Suprapubic skin (tissue), 4 donors: ENCODE measurements at regions not wholly inside any gene's neighbourhood (a gene's known extent, or its start where the extent isn't known, plus 50 kb on each side); places are given as distances from the start of the nearest gene placed in this dataset.

Source experiments
- DNase-seq, 2 donors: peaks; one replicate each; pipeline ENCODE4 v3.0.0-alpha.2; 2019; ENCODE audit warnings: low spot score in 2 of 2
- H3K27ac ChIP-seq: fragments of 200-600 bp; sonication (generic); one replicate; pipeline ENCODE4 v1.5.1; 2019
- H3K27me3 ChIP-seq: fragments of 200-600 bp; sonication (generic); one replicate; pipeline ENCODE4 v1.5.1; 2019
- H3K36me3 ChIP-seq: fragments of 200-600 bp; sonication (generic); one replicate; pipeline ENCODE4 v1.5.1; 2019
- H3K4me1 ChIP-seq: fragments of 200-600 bp; sonication (generic); one replicate; pipeline ENCODE4 v1.5.1; 2019
- H3K4me3 ChIP-seq: fragments of 200-600 bp; sonication (generic); one replicate; pipeline ENCODE4 v1.5.1; 2019; ENCODE audit warnings: mild to moderate bottlenecking
- H3K9me3 ChIP-seq: fragments of 200-600 bp; sonication (generic); one replicate; pipeline ENCODE4 v1.5.1; 2019
- CTCF ChIP-seq, 2 donors: fragments of 200-600 bp in 1 of 2; fragments of 450-650 bp in 1 of 2; sonication (generic) in 1 of 2; IDR thresholded peaks; one replicate each; pipeline ENCODE4 v1.5.1; 2016 to 2019; ENCODE audit warnings: antibody characterized with exemption in 2 of 2, mild to moderate bottlenecking in 1 of 2, moderate library complexity in 1 of 2
- EP300 ChIP-seq: sonication (generic); formaldehyde crosslinking; IDR thresholded peaks from one replicate; pipeline ENCODE4 v1.6.1; 2017; ENCODE audit warnings: antibody characterized with exemption
- POLR2A ChIP-seq, 2 donors: fragments of 450-650 bp; IDR thresholded peaks; one replicate each; pipeline ENCODE4 v1.6.1; 2017; ENCODE audit warnings: antibody characterized with exemption in 2 of 2, mild to moderate bottlenecking in 2 of 2, moderate library complexity in 2 of 2
- POLR2AphosphoS5 ChIP-seq, 3 donors: sonication (generic); formaldehyde crosslinking; IDR thresholded peaks; one replicate each; pipeline ENCODE4 v1.6.1; 2017; ENCODE audit warnings: antibody characterized with exemption in 3 of 3
- WGBS: methylation state at CpG from one replicate; pipeline ENCODE4 v1.1.5; 2018; 5-methylcytosine and 5-hydroxymethylcytosine counted together

DNA sequence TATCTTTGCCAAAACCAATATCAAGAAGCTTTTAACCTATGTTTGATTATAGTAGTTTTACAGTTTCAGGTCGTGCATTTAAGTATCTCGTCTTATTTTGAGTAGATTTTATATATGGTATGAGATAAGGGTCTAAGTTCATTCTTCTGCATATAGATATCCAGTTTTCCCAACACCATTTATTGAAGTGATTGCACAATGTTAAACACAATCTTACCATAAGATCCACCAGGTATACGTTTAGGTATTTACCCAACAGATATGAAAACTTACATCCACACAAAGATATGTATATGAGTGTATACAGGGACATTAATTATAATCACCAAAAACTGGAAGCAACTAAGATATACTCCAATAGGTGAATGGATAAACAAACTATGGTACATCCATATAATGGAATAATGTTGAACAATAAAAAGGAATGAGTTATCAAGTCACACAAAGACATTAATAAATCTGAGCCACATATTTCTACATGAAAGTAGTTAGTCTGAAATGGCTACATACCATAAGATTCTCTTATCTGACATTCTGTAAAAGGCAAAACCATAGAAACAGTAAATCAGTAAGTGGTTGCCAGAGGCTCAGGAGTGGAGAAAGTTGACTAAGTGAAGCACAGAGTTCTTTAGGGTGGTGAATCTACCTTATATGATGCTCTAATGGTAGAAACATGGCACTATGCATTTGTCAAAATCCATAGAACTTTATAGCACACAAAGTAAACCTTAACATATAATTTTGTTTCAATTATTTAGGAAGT, 222.6 kb downstream of the NUAK1 start:
- H3K27me3 ChIP-seq, result no peaks in the 10 kb centered on the region
- H3K27ac ChIP-seq, result no peak overlapping the region
- no peaks in the 10 kb centered on the region for H3K36me3 ChIP-seq
- H3K4me1 ChIP-seq, result peaks cover 34% of the 10 kb centered on the region
- WGBS, result 83% methylated on average over 3 of the region's 3 CpGs
- TF ChIP-seq EP300 (no peak), CTCF (IDR thresholded peaks at IDR 0.05) (no peak), POLR2A (IDR thresholded peaks at IDR 0.05) (no peak), POLR2AphosphoS5 (IDR thresholded peaks at IDR 0.05) (no peak)
- H3K4me3 ChIP-seq, result no peak overlapping the region
- DNase-seq, result no peak
- no peaks in the 10 kb centered on the region for H3K9me3 ChIP-seq

GRCh38 chr12:105916760-105917039, 222.1 kb downstream of the NUAK1 start:
- no peak for TF ChIP-seq EP300
- no peak for TF ChIP-seq CTCF (IDR thresholded peaks at IDR 0.05)
- TF ChIP-seq POLR2A (IDR thresholded peaks at IDR 0.05), result no peak
- no peak for TF ChIP-seq POLR2AphosphoS5 (IDR thresholded peaks at IDR 0.05)
- DNase-seq, result no peak
- H3K27ac ChIP-seq, result no peak overlapping the region
- H3K36me3 ChIP-seq, result no peaks in the 10 kb centered on the region
- peaks cover 39% of the 10 kb centered on the region for H3K4me1 ChIP-seq
- no peaks in the 10 kb centered on the region for H3K27me3 ChIP-seq
- H3K4me3 ChIP-seq, result no peak overlapping the region
- H3K9me3 ChIP-seq, result no peaks in the 10 kb centered on the region

- Histone ChIP-seq H3K9me3 (no peaks in the 10 kb centered on the region), H3K4me3 (no peak overlapping the region), H3K27ac (peak overlapping the region; percentile 65), H3K27me3 (no peaks in the 10 kb centered on the region), H3K4me1 (peaks cover 38% of the 10 kb centered on the region), H3K36me3 (no peaks in the 10 kb centered on the region)
- 49% methylated on average over 4 of the region's 4 CpGs for WGBS
- DNase-seq, result no peak
- TF ChIP-seq POLR2AphosphoS5 (IDR thresholded peaks at IDR 0.05) (peak in 1 of 3 donors; percentile 36), POLR2A (IDR thresholded peaks at IDR 0.05) (no peak)
Observed at GRCh38 chr12:105920161-105920684, 218.5 kb downstream of the NUAK1 start.

- no peaks in the 10 kb centered on the region for H3K27me3 ChIP-seq
- TF ChIP-seq POLR2A (IDR thresholded peaks at IDR 0.05), result no peak
- no peak for TF ChIP-seq CTCF (IDR thresholded peaks at IDR 0.05)
- no peak for TF ChIP-seq POLR2AphosphoS5 (IDR thresholded peaks at IDR 0.05)
- TF ChIP-seq EP300, result no peak
- peaks cover 38% of the 10 kb centered on the region for H3K4me1 ChIP-seq
- no peaks in the 10 kb centered on the region for H3K9me3 ChIP-seq
- WGBS, result 88% methylated on average over 1 of the region's 1 CpG
- H3K4me3 ChIP-seq, result no peak overlapping the region
- no peak for DNase-seq
- peak overlapping the region; percentile 65 for H3K27ac ChIP-seq
- H3K36me3 ChIP-seq, result no peaks in the 10 kb centered on the region
Observed at GRCh38 chr12:105921055-105921454, 217.7 kb downstream of the NUAK1 start.

DNA sequence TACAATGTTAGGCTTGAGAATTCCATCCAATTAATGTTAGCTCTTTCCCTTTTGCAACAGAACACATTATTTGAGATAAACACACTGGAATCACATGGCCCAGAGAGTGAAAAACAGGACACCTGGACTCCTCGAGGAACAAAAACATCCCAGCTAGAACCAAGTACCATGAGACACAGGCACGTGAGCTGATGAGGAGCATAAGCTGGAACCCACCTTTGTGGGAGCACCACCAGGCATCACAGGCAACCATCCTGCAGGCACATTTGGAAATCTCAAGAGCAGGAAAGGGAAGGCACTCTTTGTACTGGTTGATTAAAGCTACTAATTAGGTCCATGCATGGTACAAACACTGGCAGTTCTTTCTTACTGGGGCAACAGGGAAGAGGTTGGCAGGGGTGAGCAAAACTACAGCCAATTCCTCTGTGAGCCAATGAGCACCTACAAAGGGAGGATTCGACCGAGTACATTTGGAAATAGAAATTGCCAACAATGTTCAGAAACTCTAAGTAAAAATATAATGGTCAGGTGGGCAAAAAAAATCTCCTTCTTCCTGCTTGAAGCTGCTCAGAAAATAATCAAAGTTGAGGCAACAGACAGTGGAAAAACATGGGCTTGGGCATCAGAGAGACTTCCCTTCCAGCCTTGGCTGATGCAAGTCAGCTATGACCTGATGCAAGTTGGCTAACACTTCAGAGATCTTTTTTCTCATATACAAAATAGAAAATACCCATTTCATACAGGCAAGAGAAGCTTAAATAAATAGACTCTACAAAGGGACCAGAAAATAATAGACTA, 216.7 kb downstream of the NUAK1 start:
- no peak for TF ChIP-seq EP300
- no peak for TF ChIP-seq CTCF (IDR thresholded peaks at IDR 0.05)
- TF ChIP-seq POLR2AphosphoS5 (IDR thresholded peaks at IDR 0.05), result no peak
- no peak for TF ChIP-seq POLR2A (IDR thresholded peaks at IDR 0.05)
- Histone ChIP-seq H3K4me1 (peaks cover 38% of the 10 kb centered on the region), H3K27me3 (no peaks in the 10 kb centered on the region), H3K4me3 (no peak overlapping the region), H3K9me3 (no peaks in the 10 kb centered on the region), H3K36me3 (no peaks in the 10 kb centered on the region), H3K27ac (peak overlapping the region; percentile 18)
- DNase-seq, result no peak
- 71% methylated on average over 4 of the region's 4 CpGs for WGBS
